Right atrium auricular region (tissue), 2 donors: ENCODE measurements at regions not wholly inside any gene's neighbourhood (a gene's known extent, or its start where the extent isn't known, plus 50 kb on each side); places are given as distances from the start of the nearest gene placed in this dataset.

Source experiments
- DNase-seq: peaks from one replicate; pipeline ENCODE4 v3.0.0-alpha.2; 2019; ENCODE audit warnings: low spot score
- H3K27ac ChIP-seq, 2 donors: fragments of 200-600 bp; sonication (generic); 1 replicate in 1 of 2; 2 replicates in 1 of 2; pipeline ENCODE4 v1.5.1; 2016 to 2019
- H3K27me3 ChIP-seq, 2 donors: fragments of 200-600 bp; sonication (generic); one replicate each; pipeline versions ENCODE4 v1.5.1 to v1.6.0; 2017 to 2019
- H3K36me3 ChIP-seq: fragments of 200-600 bp; sonication (generic); one replicate; pipeline ENCODE4 v1.5.1; 2016
- H3K4me1 ChIP-seq, 2 donors: fragments of 200-600 bp; sonication (generic); one replicate each; pipeline versions ENCODE4 v1.5.1 to v1.6.0; 2017 to 2019
- H3K4me3 ChIP-seq, 2 donors: fragments of 200-600 bp; sonication (generic); 1 replicate in 1 of 2; 2 replicates in 1 of 2; pipeline ENCODE4 v1.5.1; 2017 to 2019; ENCODE audit warnings: mild to moderate bottlenecking in 1 of 2, moderate library complexity in 1 of 2
- H3K9me3 ChIP-seq, 2 donors: fragments of 200-600 bp; sonication (generic); one replicate each; pipeline ENCODE4 v1.5.1; 2019
- TF ChIP-seq, protein P1 (sequence below), 2 donors: fragments of 200-600 bp; sonication (generic); IDR thresholded peaks; one replicate each; pipeline ENCODE4 v1.5.1; 2019; ENCODE audit warnings: antibody characterized with exemption in 2 of 2

DNA sequence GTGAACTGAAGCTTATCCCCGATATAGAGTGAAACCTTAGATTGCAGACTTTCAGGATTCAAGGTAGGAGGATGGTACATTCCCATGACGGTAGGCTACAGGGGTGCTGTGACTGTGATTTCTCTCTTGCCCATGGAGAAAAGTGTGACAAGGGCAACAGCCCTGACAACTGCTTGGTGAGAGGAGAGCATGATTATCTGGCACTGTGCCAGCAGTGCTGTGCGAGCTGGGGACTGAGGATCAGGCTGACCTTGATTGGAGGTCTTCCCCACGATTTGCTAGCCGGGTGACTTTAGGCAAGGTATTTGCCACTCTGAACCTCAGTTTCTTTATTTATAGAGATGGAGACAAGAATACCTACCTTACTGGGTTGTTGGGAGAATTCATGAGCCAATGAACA, 229.5 kb downstream of the PTEN start:
- Histone ChIP-seq H3K27ac (no peak overlapping the region), H3K9me3 (no peaks in the 10 kb centered on the region), H3K36me3 (no peaks in the 10 kb centered on the region), H3K4me3 (no peak overlapping the region), H3K27me3 (no peaks in the 10 kb centered on the region), H3K4me1 (peaks cover 0 to 13% of the 10 kb centered on the region in 2 donors)
- TF ChIP-seq, protein P1, sequence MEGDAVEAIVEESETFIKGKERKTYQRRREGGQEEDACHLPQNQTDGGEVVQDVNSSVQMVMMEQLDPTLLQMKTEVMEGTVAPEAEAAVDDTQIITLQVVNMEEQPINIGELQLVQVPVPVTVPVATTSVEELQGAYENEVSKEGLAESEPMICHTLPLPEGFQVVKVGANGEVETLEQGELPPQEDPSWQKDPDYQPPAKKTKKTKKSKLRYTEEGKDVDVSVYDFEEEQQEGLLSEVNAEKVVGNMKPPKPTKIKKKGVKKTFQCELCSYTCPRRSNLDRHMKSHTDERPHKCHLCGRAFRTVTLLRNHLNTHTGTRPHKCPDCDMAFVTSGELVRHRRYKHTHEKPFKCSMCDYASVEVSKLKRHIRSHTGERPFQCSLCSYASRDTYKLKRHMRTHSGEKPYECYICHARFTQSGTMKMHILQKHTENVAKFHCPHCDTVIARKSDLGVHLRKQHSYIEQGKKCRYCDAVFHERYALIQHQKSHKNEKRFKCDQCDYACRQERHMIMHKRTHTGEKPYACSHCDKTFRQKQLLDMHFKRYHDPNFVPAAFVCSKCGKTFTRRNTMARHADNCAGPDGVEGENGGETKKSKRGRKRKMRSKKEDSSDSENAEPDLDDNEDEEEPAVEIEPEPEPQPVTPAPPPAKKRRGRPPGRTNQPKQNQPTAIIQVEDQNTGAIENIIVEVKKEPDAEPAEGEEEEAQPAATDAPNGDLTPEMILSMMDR (IDR thresholded peaks at IDR 0.05) = no peak
- no peak for DNase-seq

DNA sequence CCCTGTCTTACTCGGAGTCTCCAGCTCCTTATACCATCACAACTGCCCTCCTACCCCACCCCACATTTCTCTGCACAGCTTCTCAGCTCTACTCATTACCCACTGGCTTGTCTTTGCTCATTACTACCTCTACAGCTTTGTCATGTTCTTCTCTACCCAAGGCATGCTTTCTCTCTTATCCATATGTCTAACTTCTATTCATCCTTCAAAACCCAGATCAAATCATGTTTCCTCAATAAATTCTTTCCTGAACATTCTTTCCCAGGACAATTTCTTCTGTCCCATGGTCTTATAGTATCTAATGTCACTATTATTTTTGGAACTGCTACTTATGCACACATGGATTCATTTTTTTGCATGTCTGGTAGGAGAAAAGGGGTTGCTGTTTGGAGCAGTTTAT, 231.4 kb downstream of the PTEN start:
- no peak for DNase-seq
- TF ChIP-seq, protein P1 (IDR thresholded peaks at IDR 0.05) = no peak

DNA sequence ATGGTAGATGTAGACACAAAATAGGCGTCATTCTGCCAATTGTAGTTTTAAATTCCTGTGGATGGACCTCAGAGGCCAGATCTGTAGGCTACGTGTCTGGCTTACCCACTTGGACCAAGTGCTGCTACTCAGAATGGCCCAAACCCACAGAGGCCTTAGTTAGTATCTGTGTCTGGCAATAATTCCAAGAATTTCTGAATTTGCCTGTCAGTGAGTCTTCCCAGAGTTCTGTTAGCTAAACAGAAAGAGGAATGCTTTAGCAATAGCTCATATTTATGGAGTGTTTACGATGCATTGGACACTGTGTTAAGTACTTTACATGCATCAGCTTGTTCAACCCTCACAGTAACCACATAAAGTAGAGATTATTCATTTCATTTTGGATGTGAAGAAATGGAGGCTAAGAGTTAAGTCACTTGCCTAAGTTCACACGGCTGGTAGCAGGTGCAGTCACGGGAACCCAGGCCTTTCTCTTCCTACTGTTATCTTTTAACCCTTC, 231.8 kb downstream of the PTEN start:
- DNase-seq = no peak
- H3K9me3 ChIP-seq = no peaks in the 10 kb centered on the region
- no peak overlapping the region for H3K4me3 ChIP-seq
- no peaks in the 10 kb centered on the region for H3K36me3 ChIP-seq
- TF ChIP-seq, protein P1 (IDR thresholded peaks at IDR 0.05) = no peak
- H3K27me3 ChIP-seq = no peaks in the 10 kb centered on the region
- peaks cover 0 to 13% of the 10 kb centered on the region in 2 donors for H3K4me1 ChIP-seq
- no peak overlapping the region for H3K27ac ChIP-seq

More for the DNA sequence above, 231.4 kb downstream of the PTEN start:
- H3K9me3 ChIP-seq = no peaks in the 10 kb centered on the region
- no peak overlapping the region for H3K4me3 ChIP-seq
- H3K27me3 ChIP-seq = no peaks in the 10 kb centered on the region
- peaks cover 0 to 13% of the 10 kb centered on the region in 2 donors for H3K4me1 ChIP-seq
- no peak overlapping the region for H3K27ac ChIP-seq
- H3K36me3 ChIP-seq = no peaks in the 10 kb centered on the region

DNA sequence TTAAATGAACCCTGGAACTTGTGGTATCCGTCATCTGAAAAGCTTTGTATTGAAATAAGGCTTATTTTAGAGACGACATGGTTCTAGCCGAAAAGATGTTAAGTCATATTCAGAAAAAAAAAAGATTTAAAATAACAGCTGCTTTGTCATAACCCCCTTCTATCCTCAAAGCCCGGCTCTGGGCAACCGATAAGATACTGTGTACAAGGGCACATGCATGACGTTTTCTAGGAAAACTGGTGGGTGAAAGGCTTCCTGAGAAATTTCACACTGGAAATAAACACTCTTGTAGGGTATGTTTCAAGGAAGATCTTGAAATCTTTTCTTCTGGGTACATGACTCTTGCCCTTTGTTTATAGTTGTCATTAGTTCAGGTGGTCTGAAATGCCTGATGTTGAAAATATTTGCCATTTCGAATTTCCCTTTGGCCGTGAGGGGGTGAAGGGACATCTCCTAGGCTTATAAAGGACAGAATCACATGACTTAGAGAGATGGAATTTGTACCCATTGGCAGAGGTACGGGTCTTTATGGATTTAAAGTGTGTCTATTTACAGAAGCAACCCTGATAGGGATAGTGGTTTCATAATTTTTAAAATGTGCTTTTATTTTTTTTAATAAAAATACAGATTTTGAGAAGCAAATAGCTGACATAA, 232.5 kb downstream of the PTEN start:
- TF ChIP-seq, protein P1 (IDR thresholded peaks at IDR 0.05) = no peak

DNA sequence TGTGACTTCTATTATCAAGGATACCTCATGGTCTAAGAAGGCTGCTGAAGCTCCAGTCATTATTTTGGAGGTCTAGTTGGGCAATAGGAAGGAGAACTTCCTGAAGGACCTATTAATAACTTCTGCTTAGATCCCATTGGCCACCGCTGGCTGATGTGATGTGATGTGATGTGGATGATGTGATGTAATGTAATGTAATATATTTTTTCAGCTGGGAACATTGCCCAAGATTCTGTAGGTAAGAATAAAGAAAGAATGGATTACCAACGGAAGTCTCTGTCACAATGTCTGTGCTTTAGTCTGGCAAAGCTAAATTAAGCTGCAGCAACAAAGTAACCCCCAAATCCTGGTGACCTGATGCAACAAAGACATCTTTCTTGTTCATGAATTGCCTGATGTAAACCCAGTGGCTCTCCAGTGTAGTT, 233.7 kb downstream of the PTEN start:
- Histone ChIP-seq H3K4me3 (no peak overlapping the region), H3K4me1 (peaks cover 0 to 13% of the 10 kb centered on the region in 2 donors), H3K27ac (no peak overlapping the region), H3K27me3 (no peaks in the 10 kb centered on the region), H3K36me3 (no peaks in the 10 kb centered on the region), H3K9me3 (no peaks in the 10 kb centered on the region)
- DNase-seq = no peak
- TF ChIP-seq, protein P1 (IDR thresholded peaks at IDR 0.05) = no peak

More for the DNA sequence above, 232.5 kb downstream of the PTEN start:
- no peaks in the 10 kb centered on the region for H3K36me3 ChIP-seq
- H3K4me1 ChIP-seq = peaks cover 0 to 13% of the 10 kb centered on the region in 2 donors
- no peaks in the 10 kb centered on the region for H3K9me3 ChIP-seq
- no peak overlapping the region for H3K27ac ChIP-seq
- DNase-seq = no peak
- no peaks in the 10 kb centered on the region for H3K27me3 ChIP-seq
- no peak overlapping the region for H3K4me3 ChIP-seq

DNA sequence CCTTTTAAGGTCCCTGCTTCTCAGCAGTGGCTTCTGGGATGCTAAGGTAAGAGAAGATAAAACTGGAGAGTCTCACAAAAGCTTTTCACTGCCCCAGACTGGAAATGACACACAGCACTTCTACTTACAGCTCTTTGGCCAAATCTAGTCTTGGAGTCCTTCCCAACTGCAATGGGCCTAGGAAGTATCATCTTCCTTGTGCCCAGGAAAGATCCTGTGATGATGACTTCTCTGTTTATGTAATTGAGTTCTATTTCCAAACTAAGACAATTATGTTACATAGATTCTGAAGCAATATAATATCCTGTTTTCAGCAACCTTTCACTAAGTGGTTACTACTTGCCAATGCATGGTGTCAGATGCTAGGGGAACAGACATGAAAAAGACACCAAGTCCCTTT, 234.1 kb downstream of the PTEN start:
- no peak for DNase-seq
- no peaks in the 10 kb centered on the region for H3K36me3 ChIP-seq
- H3K4me3 ChIP-seq = no peak overlapping the region
- H3K27ac ChIP-seq = no peak overlapping the region
- TF ChIP-seq, protein P1 (IDR thresholded peaks at IDR 0.05) = no peak
- H3K27me3 ChIP-seq = no peaks in the 10 kb centered on the region
- H3K9me3 ChIP-seq = no peaks in the 10 kb centered on the region
- peaks cover 0 to 13% of the 10 kb centered on the region in 2 donors for H3K4me1 ChIP-seq
